Natural killer cell (primary cell): ENCODE measurements at regions not wholly inside any gene's neighbourhood (a gene's known extent, or its start where the extent isn't known, plus 50 kb on each side); places are given as distances from the start of the nearest gene placed in this dataset.
A peak's percentile ranks its signal among the peaks of the same experiment; 100 is the strongest.

ENCODE experiments used
- ATAC-seq, 3 donors: fragments of 150-1000 bp in 2 of 3; fragments of 200-7000 bp in 1 of 3; cut with Tn5 transposase; 1 replicate in 1 of 3; 2 replicates in 2 of 3; pipeline ENCODE4 v1.10.0; 2021; ENCODE audit warnings: mild to moderate bottlenecking in 2 of 3, moderate library complexity in 2 of 3
- DNase-seq, 2 donors: peaks; one replicate each; pipeline versions ENCODE4 v3.0.0 to v3.0.0-alpha.2; 2013 to 2021; ENCODE audit warnings: mixed read lengths in 1 of 2
- H3K27ac ChIP-seq: one replicate; pipeline ENCODE4 v1.5.1; 2013; ENCODE audit warnings: mild to moderate bottlenecking, low read length
- H3K27me3 ChIP-seq: one replicate; pipeline ENCODE4 v1.6.1; 2013; ENCODE audit warnings: low read length; ENCODE audit not compliant: control insufficient read depth, insufficient read depth
- H3K36me3 ChIP-seq: one replicate; pipeline ENCODE4 v1.6.1; 2013; ENCODE audit warnings: low read length; ENCODE audit not compliant: control insufficient read depth, insufficient read depth
- H3K4me1 ChIP-seq: one replicate; pipeline ENCODE4 v1.6.1; 2013; ENCODE audit warnings: low read length; ENCODE audit not compliant: control insufficient read depth, insufficient read depth
- H3K4me3 ChIP-seq: one replicate; pipeline ENCODE4 v1.5.1; 2013; ENCODE audit warnings: low read length
- H3K9me3 ChIP-seq: one replicate; pipeline ENCODE4 v1.6.1; 2013; ENCODE audit warnings: low read length; ENCODE audit not compliant: control insufficient read depth, insufficient read depth
- H3K27ac Mint-ChIP-seq, 2 donors: one replicate each; pipeline ENCODE4 v1.8.0; 2022; ENCODE audit warnings: mild to moderate bottlenecking in 2 of 2, mixed read lengths in 2 of 2, moderate library complexity in 1 of 2
- H3K27me3 Mint-ChIP-seq, 2 donors: one replicate each; pipeline ENCODE4 v1.8.0; 2022; ENCODE audit warnings: low read depth in 2 of 2, mixed read lengths in 2 of 2
- H3K36me3 Mint-ChIP-seq: one replicate; pipeline ENCODE4 v1.8.0; 2022; ENCODE audit warnings: mixed read lengths
- H3K4me1 Mint-ChIP-seq, 2 donors: one replicate each; pipeline ENCODE4 v1.8.0; 2022; ENCODE audit warnings: mixed read lengths in 2 of 2
- H3K4me3 Mint-ChIP-seq: one replicate; pipeline ENCODE4 v1.8.0; 2022; ENCODE audit warnings: mild to moderate bottlenecking, moderate library complexity, mixed read lengths
- H3K9me3 Mint-ChIP-seq, 2 donors: one replicate each; pipeline ENCODE4 v1.8.0; 2022; ENCODE audit warnings: mixed read lengths in 2 of 2
- CTCF ChIP-seq: fragments of 200-600 bp; IDR thresholded peaks from one replicate; pipeline ENCODE4 v1.8.0; 2022; ENCODE audit warnings: antibody characterized with exemption
- WGBS: methylation state at CpG from one replicate; pipeline ENCODE4 v1.1.7; 2013; ENCODE audit warnings: missing lambda C conversion rate; ENCODE audit not compliant: insufficient coverage; 5-methylcytosine and 5-hydroxymethylcytosine counted together
- intact Hi-C: fragments of 100-400 bp; cut with micrococcal nuclease; formaldehyde crosslinking; loops from one replicate; pipeline ENCODE4 v1.14.2; 2022

- DNase-seq (no peak), ATAC-seq (no peak)
- no peak for TF ChIP-seq CTCF
- peaks cover 0 to 8% of the 10 kb centered on the region in 2 donors for H3K4me1 Mint-ChIP-seq
- peaks cover 17% of the 10 kb centered on the region for H3K4me1 ChIP-seq
- H3K9me3 Mint-ChIP-seq: no peaks in the 10 kb centered on the region
- H3K36me3 ChIP-seq: no peaks in the 10 kb centered on the region
- H3K9me3 ChIP-seq: no peaks in the 10 kb centered on the region
- no peak overlapping the region for H3K4me3 ChIP-seq
- H3K27ac ChIP-seq: no peak overlapping the region
- no peaks in the 10 kb centered on the region for H3K36me3 Mint-ChIP-seq
- 93% methylated on average over 4 of the region's 4 CpGs for WGBS
- H3K4me3 Mint-ChIP-seq: no peak overlapping the region
- H3K27ac Mint-ChIP-seq: no peak overlapping the region
- no peaks in the 10 kb centered on the region for H3K27me3 ChIP-seq
- intact Hi-C loops: no loop called here
- peaks cover 4 to 11% of the 10 kb centered on the region in 2 donors for H3K27me3 Mint-ChIP-seq
These were observed 316.8 kb upstream of the TNRC6C start for GRCh38 chr17:77641718-77642117.

GRCh38 chr17:77644181-77645071 is 314.1 kb upstream of the TNRC6C start:
- 88% methylated on average over 15 of the region's 15 CpGs for WGBS
- H3K27ac Mint-ChIP-seq: no peak overlapping the region
- Histone ChIP-seq H3K36me3 (no peaks in the 10 kb centered on the region), H3K27ac (no peak overlapping the region), H3K4me3 (no peak overlapping the region), H3K4me1 (peaks cover 17% of the 10 kb centered on the region), H3K27me3 (no peaks in the 10 kb centered on the region), H3K9me3 (no peaks in the 10 kb centered on the region)
- H3K27me3 Mint-ChIP-seq: peaks cover 4 to 11% of the 10 kb centered on the region in 2 donors
- intact Hi-C loops: no loop called here
- DNase-seq: no peak
- no peaks in the 10 kb centered on the region for H3K36me3 Mint-ChIP-seq
- peaks cover 0 to 8% of the 10 kb centered on the region in 2 donors for H3K4me1 Mint-ChIP-seq
- H3K9me3 Mint-ChIP-seq: no peaks in the 10 kb centered on the region
- no peak overlapping the region for H3K4me3 Mint-ChIP-seq
- no peak for TF ChIP-seq CTCF
- no peak for ATAC-seq

GRCh38 chr17:77645072-77646045 is 313.1 kb upstream of the TNRC6C start:
- no peaks in the 10 kb centered on the region for H3K36me3 Mint-ChIP-seq
- no peaks in the 10 kb centered on the region for H3K36me3 ChIP-seq
- H3K27me3 Mint-ChIP-seq: peaks cover 4 to 5% of the 10 kb centered on the region in 2 donors
- peak; percentile 40 to 79 (median 74) for ATAC-seq
- H3K27ac ChIP-seq: no peak overlapping the region
- H3K4me3 Mint-ChIP-seq: peak overlapping the region; percentile 60
- peaks cover 0 to 8% of the 10 kb centered on the region in 2 donors for H3K4me1 Mint-ChIP-seq
- WGBS: 44% methylated on average over 26 of the region's 28 CpGs
- H3K27me3 ChIP-seq: no peaks in the 10 kb centered on the region
- no peak for TF ChIP-seq CTCF
- DNase-seq: peak in 1 of 2 donors; percentile 76
- peaks cover 17% of the 10 kb centered on the region for H3K4me1 ChIP-seq
- H3K27ac Mint-ChIP-seq: peak overlapping the region in 1 of 2 donors; percentile 54
- no peaks in the 10 kb centered on the region for H3K9me3 ChIP-seq
- H3K4me3 ChIP-seq: no peak overlapping the region
- intact Hi-C loops: no loop called here
- H3K9me3 Mint-ChIP-seq: no peaks in the 10 kb centered on the region
